MM.1S (cell line): ENCODE measurements at regions not wholly inside any gene's neighbourhood (a gene's known extent, or its start where the extent isn't known, plus 50 kb on each side); places are given as distances from the start of the nearest gene placed in this dataset.

Experiments
- CTCF ChIP-seq: fragments of 300-600 bp; sonication (generic); IDR thresholded peaks from 2 replicates; pipeline ENCODE4 v1.5.1; 2016; ENCODE audit warnings: antibody characterized with exemption, low read length, mixed read lengths
- EZH2 ChIP-seq: fragments of 300-600 bp; sonication (generic); optimal IDR thresholded peaks from 2 replicates; pipeline ENCODE3; 2017; ENCODE audit warnings: low read depth, mild to moderate bottlenecking, antibody characterized with exemption, low read length, mixed read lengths
- EZH2phosphoT487 ChIP-seq: fragments of 300-600 bp; sonication (generic); IDR thresholded peaks from 2 replicates; pipeline ENCODE4 v1.6.1; 2018; ENCODE audit warnings: antibody characterized with exemption, low read length

GRCh38 chr3:176141837-176142236 is 1055.4 kb downstream of the TBL1XR1 start:
- TF ChIP-seq CTCF = no peak
- TF ChIP-seq EZH2 = no peak
- no peak for TF ChIP-seq EZH2phosphoT487
